Left hindlimb (tissue), 1 donor: ENCODE measurements at regions not wholly inside any gene's neighbourhood (a gene's known extent, or its start where the extent isn't known, plus 50 kb on each side); places are given as distances from the start of the nearest gene placed in this dataset.

ENCODE experiments used
- DNase-seq: peaks from one replicate; pipeline ENCODE4 v3.0.0-alpha.2; 2018

GRCh38 chr13:90952326-90952725 lies 395.2 kb upstream of the MIR17HG start:
- DNase-seq = no peak

GRCh38 chr13:90954605-90955195 lies 392.8 kb upstream of the MIR17HG start:
- no peak for DNase-seq

DNA sequence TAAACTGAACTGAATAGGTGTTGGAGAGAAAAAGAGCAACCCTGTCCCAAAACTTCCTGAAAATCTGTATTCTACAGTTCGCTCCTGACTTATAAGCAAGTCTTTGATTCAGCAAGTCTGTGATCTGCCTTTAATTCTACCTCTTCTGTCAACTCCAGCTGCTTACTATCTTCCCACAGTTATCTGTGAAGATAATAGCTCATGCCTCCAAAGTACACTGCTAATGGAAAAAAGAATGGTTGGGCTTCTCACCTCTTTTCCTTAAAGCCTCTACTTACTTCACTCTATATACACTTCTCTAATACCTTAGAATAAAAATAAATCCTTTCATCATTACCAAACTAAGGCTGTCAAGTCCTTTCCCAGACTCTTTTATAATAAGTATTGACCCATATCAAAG lies 391.5 kb upstream of the MIR17HG start:
- DNase-seq = no peak

DNA sequence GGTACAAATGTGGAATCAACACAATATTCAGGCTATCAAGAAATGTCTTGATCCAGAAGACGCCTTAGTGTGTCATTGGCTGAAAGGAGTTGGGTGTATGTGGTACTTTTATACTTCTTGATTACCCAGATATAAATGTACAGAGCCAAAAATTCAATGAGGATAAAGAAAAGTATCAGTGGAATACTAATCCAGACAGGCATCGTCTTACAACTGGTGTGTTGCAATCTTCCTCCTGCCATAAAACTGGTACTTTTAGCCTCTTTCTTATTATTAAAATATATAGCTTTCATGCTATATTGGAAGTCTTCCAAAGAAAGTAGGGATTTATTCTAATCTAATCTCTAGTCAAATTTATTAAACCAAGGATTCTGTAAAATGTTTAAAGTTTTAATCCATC lies 388.6 kb upstream of the MIR17HG start:
- DNase-seq = no peak

GRCh38 chr13:90968166-90968904 lies 379.2 kb upstream of the MIR17HG start:
- no peak for DNase-seq

GRCh38 chr13:90974249-90974975 lies 373.1 kb upstream of the MIR17HG start:
- no peak for DNase-seq

DNA sequence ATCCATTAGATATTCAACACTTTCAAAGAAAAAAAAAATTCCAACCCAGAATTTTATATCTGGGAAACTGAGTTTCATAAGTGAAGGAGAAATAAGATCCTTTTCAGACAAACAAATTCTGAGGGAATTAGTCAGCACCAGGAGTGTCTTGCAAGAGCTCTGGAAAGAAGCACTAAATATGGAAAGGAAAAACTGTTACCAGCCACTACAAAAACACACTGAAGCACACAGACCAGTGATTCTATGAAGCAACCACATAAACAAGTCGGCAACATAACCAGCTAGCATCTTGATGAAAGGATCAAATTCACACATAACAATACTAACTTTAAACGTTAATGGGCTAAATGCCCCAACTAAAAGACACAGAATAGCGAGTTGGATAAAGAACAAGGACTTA lies 368.4 kb upstream of the MIR17HG start:
- DNase-seq = no peak

- DNase-seq = no peak
Measured at GRCh38 chr13:90984756-90985155, 362.7 kb upstream of the MIR17HG start.

- DNase-seq = no peak
Measured at GRCh38 chr13:90995001-90995400, 352.5 kb upstream of the MIR17HG start.

DNA sequence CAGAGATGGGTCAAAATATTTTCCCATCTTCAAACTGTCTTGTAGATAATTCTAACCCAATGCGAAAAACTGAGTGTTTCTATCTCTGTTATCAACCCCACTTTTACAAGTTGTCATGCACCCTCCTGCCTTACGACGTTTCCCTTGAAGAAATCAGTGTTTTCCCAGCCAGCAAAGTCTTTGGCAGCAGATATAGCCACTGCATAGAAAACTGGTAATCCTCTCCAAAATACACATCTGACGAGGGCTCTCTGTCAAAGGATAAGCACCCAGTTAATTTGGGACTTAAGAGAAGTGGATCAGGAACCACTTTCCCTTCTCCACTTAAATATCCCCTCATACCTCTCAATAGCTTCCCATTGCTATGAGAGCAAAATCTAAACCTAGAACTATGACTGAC lies 351.9 kb upstream of the MIR17HG start:
- DNase-seq = no peak

DNA sequence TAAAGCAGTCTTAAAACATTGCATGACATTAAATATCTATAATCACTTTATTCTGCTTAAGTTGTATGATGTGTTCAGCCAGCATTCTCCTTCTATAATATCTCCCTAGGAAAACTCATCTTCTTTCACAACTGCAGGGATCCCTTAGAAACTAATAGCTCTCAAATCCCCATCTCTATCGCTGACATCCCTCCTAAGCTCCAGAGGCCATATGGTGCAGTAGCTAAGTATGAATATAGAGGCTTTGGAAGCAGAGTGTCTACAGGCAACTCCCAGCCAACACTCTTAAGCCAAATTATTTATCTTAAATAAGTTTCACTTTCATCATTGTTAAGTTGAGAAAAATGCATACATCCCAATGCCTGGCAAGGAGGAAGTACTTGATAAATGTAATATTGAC lies 349.5 kb upstream of the MIR17HG start:
- DNase-seq = no peak

GRCh38 chr13:90999401-90999800 lies 348.1 kb upstream of the MIR17HG start:
- no peak for DNase-seq

DNA sequence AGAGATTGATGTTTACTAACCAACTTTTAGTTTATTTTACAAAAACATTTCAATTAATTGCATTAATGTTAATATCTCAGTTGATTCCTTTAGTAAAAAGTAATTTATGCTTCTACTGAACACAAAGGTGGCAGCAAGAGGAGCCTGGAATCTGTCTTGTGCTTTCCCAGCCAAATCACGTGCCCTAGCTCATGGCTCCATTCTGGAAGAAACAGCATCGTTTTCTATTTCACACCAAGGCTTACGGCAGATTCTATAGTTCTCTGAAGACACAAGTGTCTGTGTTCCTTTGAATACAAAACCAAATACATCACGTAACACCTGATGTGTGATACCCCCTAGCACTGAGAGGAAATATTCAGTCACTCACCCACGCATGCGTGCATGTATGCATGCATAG lies 346.1 kb upstream of the MIR17HG start:
- DNase-seq = no peak

GRCh38 chr13:91014696-91015095 lies 332.8 kb upstream of the MIR17HG start:
- no peak for DNase-seq

- no peak for DNase-seq
Measured at GRCh38 chr13:91017031-91017668, 330.3 kb upstream of the MIR17HG start.

DNA sequence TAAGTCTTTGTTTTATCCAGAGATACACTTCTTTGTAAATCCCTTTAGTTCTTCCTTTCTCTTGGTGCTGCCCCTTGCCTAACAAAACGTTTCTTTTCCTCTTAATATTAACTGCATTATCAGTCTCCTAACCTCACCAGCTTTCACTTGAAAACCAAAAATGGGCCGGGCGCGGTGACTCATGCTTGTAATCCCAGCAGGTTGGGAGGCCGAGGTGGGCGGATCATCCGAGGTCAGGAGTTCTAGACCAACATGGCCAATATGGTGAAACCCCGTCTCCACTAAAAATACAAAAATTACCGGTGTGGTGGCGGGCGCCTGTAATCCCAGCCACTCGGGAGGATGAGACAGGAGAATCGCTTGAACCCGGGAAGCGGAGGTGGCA lies 329.8 kb upstream of the MIR17HG start:
- no peak for DNase-seq

DNA sequence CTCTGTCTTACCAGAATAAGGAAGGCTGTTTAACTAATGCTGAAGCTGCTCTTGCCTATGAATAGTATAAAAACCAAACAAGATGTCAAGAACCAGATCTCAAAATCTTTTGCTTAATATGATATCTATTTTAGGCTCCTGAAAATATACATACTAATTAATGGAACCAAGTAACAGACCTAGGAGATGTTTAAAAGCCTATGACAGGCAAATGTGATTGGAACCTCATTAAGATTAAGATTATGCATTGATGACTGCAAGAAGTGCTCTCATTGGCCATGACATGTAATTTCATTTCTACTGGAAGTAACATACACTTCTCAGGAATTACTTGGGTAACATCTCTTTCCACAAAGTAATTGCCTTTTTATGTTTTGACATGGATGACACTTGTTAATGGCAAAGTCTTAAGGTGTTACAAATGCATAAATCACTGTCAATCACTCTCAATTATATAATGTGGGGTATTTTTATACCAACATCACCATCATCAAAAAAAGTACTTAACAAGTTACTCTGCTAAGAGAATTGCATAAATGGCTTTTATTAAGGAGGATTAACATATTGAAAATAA lies 326.9 kb upstream of the MIR17HG start:
- DNase-seq = no peak

GRCh38 chr13:91024157-91024792 lies 323.2 kb upstream of the MIR17HG start:
- no peak for DNase-seq

GRCh38 chr13:91025442-91025841 lies 322.0 kb upstream of the MIR17HG start:
- no peak for DNase-seq

DNA sequence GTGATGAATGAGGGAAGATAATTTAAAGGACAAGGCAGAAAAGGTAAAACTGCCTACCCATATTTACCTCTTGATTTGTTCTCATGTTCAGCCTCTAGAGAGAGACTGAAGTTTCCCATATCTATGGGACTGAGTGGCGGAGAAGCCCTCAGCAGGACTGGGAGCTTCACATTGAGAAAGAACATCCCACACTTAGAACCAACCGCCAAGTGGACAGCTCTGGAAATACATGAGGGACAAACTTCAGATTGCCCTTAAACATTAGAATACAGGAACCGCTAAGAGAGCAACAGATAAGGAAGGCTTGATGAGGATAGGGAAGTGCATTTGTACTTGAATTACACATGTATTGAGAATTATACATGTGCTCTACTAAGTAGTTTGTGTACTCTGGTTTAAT lies 316.0 kb upstream of the MIR17HG start:
- DNase-seq = no peak

GRCh38 chr13:91032104-91032503 lies 315.4 kb upstream of the MIR17HG start:
- no peak for DNase-seq

- no peak for DNase-seq
Measured at GRCh38 chr13:91036886-91037285, 310.6 kb upstream of the MIR17HG start.

DNA sequence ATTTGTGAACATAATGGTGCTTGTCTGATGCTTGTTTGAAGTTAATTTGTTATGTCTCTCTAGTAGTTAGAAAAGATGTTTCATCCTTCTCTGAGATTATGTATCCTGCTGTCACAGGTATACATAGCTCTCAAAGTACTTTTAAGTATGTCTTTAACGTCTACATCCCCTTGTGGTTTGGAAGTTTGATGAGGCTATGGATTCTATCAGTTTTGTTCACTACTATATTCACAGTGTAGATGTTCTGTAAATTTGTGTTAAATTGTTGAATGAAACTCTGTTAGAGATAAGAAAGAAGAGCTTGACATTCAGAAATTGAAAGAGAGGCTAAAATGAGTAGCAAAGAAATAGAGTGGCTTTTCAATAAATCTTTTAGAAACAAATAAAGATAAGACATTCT lies 304.6 kb upstream of the MIR17HG start:
- no peak for DNase-seq
